ENCODE measurements at regions not wholly inside any gene's neighbourhood (a gene's known extent, or its start where the extent isn't known, plus 50 kb on each side); places are given as distances from the start of the nearest gene placed in this dataset.

GRCh38 chr18:46332921-46333341 lies 228.7 kb downstream of the HAUS1 start:
- no peaks in the 10 kb centered on the region for H3K27me3 ChIP-seq (replicated peaks; ENCODE audit: control insufficient read depth, insufficient read depth, low read length)
- Mint-ChIP-seq H3K9me3 (ENCODE audit: unreplicated experiment) (no peaks in the 10 kb centered on the region), H3K4me1 (ENCODE audit: low read depth, unreplicated experiment) (no peaks in the 10 kb centered on the region), H3K4me3 (ENCODE audit: unreplicated experiment) (no peak overlapping the region), H3K36me3 (ENCODE audit: insufficient read depth, unreplicated experiment) (no peaks in the 10 kb centered on the region), H3K27ac (ENCODE audit: unreplicated experiment) (no peak overlapping the region), H3K27me3 (ENCODE audit: insufficient read depth, unreplicated experiment) (peaks cover 14% of the 10 kb centered on the region)
- TF ChIP-seq CTCF (IDR thresholded peaks at IDR 0.05; ENCODE audit: insufficient read depth in 1 of 2, low read depth in 1 of 2, low read length in 1 of 2, severe bottlenecking in 1 of 2, unreplicated experiment in 1 of 2): no peak
- no peaks in the 10 kb centered on the region for H3K4me1 ChIP-seq
- intact Hi-C loops (cut with micrococcal nuclease; ENCODE audit: unreplicated experiment): no loop called here
- H3K4me3 ChIP-seq (ENCODE audit: low read depth, low read length): no peak overlapping the region
- no TSS peak for BruUV-seq (replicated peaks)
- H3K9me3 ChIP-seq: no peaks in the 10 kb centered on the region
- ChIA-PET CTCF (no interaction called here), POLR2A (no interaction called here)
- no peak for DNase-seq
- no peaks in the 10 kb centered on the region for H3K36me3 ChIP-seq (ENCODE audit: control insufficient read depth, insufficient read depth, low read length)

- Histone ChIP-seq H3K27me3 (replicated peaks; ENCODE audit: control insufficient read depth, insufficient read depth, low read length) (no peaks in the 10 kb centered on the region), H3K36me3 (ENCODE audit: control insufficient read depth, insufficient read depth, low read length) (no peaks in the 10 kb centered on the region), H3K9me3 (no peaks in the 10 kb centered on the region), H3K4me1 (no peaks in the 10 kb centered on the region), H3K4me3 (ENCODE audit: low read depth, low read length) (no peak overlapping the region)
- no peak for TF ChIP-seq CTCF (IDR thresholded peaks at IDR 0.05; ENCODE audit: insufficient read depth in 1 of 2, low read depth in 1 of 2, low read length in 1 of 2, severe bottlenecking in 1 of 2, unreplicated experiment in 1 of 2)
- DNase-seq: no peak
- intact Hi-C loops (cut with micrococcal nuclease; ENCODE audit: unreplicated experiment): no loop called here
- Mint-ChIP-seq H3K9me3 (ENCODE audit: unreplicated experiment) (no peaks in the 10 kb centered on the region), H3K4me3 (ENCODE audit: unreplicated experiment) (no peak overlapping the region), H3K27ac (ENCODE audit: unreplicated experiment) (no peak overlapping the region), H3K27me3 (ENCODE audit: insufficient read depth, unreplicated experiment) (peaks cover 14% of the 10 kb centered on the region), H3K4me1 (ENCODE audit: low read depth, unreplicated experiment) (no peaks in the 10 kb centered on the region), H3K36me3 (ENCODE audit: insufficient read depth, unreplicated experiment) (no peaks in the 10 kb centered on the region)
- BruUV-seq (replicated peaks): no TSS peak
- POLR2A ChIA-PET: no interaction called here
- CTCF ChIA-PET: no interaction called here
Measured at GRCh38 chr18:46333431-46334135, 229.4 kb downstream of the HAUS1 start.

DNA sequence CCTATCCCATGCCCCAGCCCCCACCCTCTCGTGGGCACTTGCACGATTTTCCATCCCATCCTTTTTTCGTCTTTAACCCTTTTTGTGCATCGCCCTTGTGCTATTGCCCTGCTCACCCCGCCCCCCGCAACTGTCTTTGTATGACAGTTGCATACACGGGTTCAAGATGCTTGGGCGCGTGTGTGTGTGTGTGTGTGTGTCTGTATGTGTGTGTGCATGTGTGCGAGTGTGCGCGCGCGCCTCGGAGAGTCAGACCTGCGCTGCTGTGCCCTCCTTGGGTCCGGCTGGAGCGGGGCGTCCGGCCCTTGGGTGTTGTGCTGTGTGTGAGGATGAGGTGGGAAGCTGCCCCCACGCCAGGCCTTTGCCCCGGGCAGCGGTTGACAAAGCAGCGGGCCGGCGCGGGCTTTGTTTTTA lies 230.7 kb downstream of the HAUS1 start:
- no peak for DNase-seq
- Mint-ChIP-seq H3K4me3 (ENCODE audit: unreplicated experiment) (no peak overlapping the region), H3K4me1 (ENCODE audit: low read depth, unreplicated experiment) (no peaks in the 10 kb centered on the region), H3K36me3 (ENCODE audit: insufficient read depth, unreplicated experiment) (no peaks in the 10 kb centered on the region), H3K9me3 (ENCODE audit: unreplicated experiment) (no peaks in the 10 kb centered on the region), H3K27me3 (ENCODE audit: insufficient read depth, unreplicated experiment) (peaks cover 14% of the 10 kb centered on the region), H3K27ac (ENCODE audit: unreplicated experiment) (no peak overlapping the region)
- intact Hi-C loops (cut with micrococcal nuclease; ENCODE audit: unreplicated experiment): no loop called here
- H3K4me3 ChIP-seq (ENCODE audit: low read depth, low read length): no peak overlapping the region
- POLR2A ChIA-PET: no interaction called here
- TF ChIP-seq CTCF (IDR thresholded peaks at IDR 0.05; ENCODE audit: insufficient read depth in 1 of 2, low read depth in 1 of 2, low read length in 1 of 2, severe bottlenecking in 1 of 2, unreplicated experiment in 1 of 2): no peak
- no TSS peak for BruUV-seq (replicated peaks)
- H3K9me3 ChIP-seq: no peaks in the 10 kb centered on the region
- no peaks in the 10 kb centered on the region for H3K4me1 ChIP-seq
- no peaks in the 10 kb centered on the region for H3K36me3 ChIP-seq (ENCODE audit: control insufficient read depth, insufficient read depth, low read length)
- CTCF ChIA-PET: no interaction called here
- no peaks in the 10 kb centered on the region for H3K27me3 ChIP-seq (replicated peaks; ENCODE audit: control insufficient read depth, insufficient read depth, low read length)

Measured in Caco-2 (cell line).